Trophoblast cell (in vitro differentiated cells and primary cell): ENCODE measurements at regions not wholly inside any gene's neighbourhood (a gene's known extent, or its start where the extent isn't known, plus 50 kb on each side); places are given as distances from the start of the nearest gene placed in this dataset.

ENCODE experiments used
- DNase-seq, 2 donors: peaks; one replicate each; pipeline ENCODE4 v3.0.0-alpha.2; 2016
- H2AFZ ChIP-seq: 2 replicates; pipeline ENCODE4 v1.6.1; 2013; ENCODE audit warnings: low read length, moderate library complexity, mild to moderate bottlenecking; ENCODE audit not compliant: insufficient read depth, poor library complexity
- H2AK5ac ChIP-seq: 2 replicates; pipeline ENCODE4 v1.6.1; 2013; ENCODE audit warnings: mild to moderate bottlenecking, low read length
- H2BK120ac ChIP-seq: 2 replicates; pipeline ENCODE4 v1.6.1; 2013; ENCODE audit warnings: low read length, mild to moderate bottlenecking, moderate library complexity; ENCODE audit not compliant: insufficient read depth, poor library complexity
- H2BK12ac ChIP-seq: 2 replicates; pipeline ENCODE4 v1.6.1; 2013; ENCODE audit warnings: mild to moderate bottlenecking, low read length, moderate library complexity
- H2BK5ac ChIP-seq: 2 replicates; pipeline ENCODE4 v1.6.1; 2013; ENCODE audit warnings: low read length, low read depth, moderate library complexity, mild to moderate bottlenecking; ENCODE audit not compliant: poor library complexity
- H3K14ac ChIP-seq: 2 replicates; pipeline ENCODE4 v1.6.1; 2013; ENCODE audit warnings: mild to moderate bottlenecking, low read length
- H3K18ac ChIP-seq: 2 replicates; pipeline ENCODE4 v1.6.1; 2013; ENCODE audit warnings: mild to moderate bottlenecking, low read length
- H3K23ac ChIP-seq: 2 replicates; pipeline ENCODE4 v1.6.1; 2013; ENCODE audit warnings: low read length
- H3K27ac ChIP-seq: 2 replicates; pipeline ENCODE4 v1.5.1; 2013; ENCODE audit warnings: low read depth, mild to moderate bottlenecking, inconsistent platforms, low read length, moderate library complexity
- H3K27me3 ChIP-seq: 2 replicates; pipeline ENCODE4 v1.6.1; 2013; ENCODE audit warnings: inconsistent platforms, mild to moderate bottlenecking, low read length, moderate library complexity; ENCODE audit not compliant: insufficient read depth
- H3K36me3 ChIP-seq, 2 experiments: 1 replicate in 1 of 2; 2 replicates in 1 of 2; pipeline ENCODE4 v1.6.1; 2013; ENCODE audit warnings: low read length in 2 of 2, mild to moderate bottlenecking in 2 of 2, moderate library complexity in 1 of 2; ENCODE audit not compliant: insufficient read depth in 2 of 2, control insufficient read depth in 1 of 2
- H3K4ac ChIP-seq: 2 replicates; pipeline ENCODE4 v1.6.1; 2013; ENCODE audit warnings: low read depth, mild to moderate bottlenecking, low read length, moderate library complexity
- H3K4me1 ChIP-seq, 2 experiments: 1 replicate in 1 of 2; 2 replicates in 1 of 2; pipeline ENCODE4 v1.6.1; 2013; ENCODE audit warnings: low read length in 2 of 2, mild to moderate bottlenecking in 2 of 2, moderate library complexity in 1 of 2; ENCODE audit not compliant: insufficient read depth in 2 of 2, control insufficient read depth in 1 of 2
- H3K4me2 ChIP-seq: 2 replicates; pipeline ENCODE4 v1.6.1; 2013; ENCODE audit warnings: inconsistent platforms, mild to moderate bottlenecking, low read length, moderate library complexity
- H3K4me3 ChIP-seq: 2 replicates; pipeline ENCODE4 v1.5.1; 2013; ENCODE audit warnings: mild to moderate bottlenecking, low read depth, low read length, inconsistent platforms
- H3K79me1 ChIP-seq: one replicate; pipeline ENCODE4 v1.6.1; 2013; ENCODE audit warnings: low read length
- H3K79me2 ChIP-seq: 2 replicates; pipeline ENCODE4 v1.6.1; 2013; ENCODE audit warnings: low read length, mild to moderate bottlenecking; ENCODE audit not compliant: control insufficient read depth, insufficient read depth, poor library complexity
- H3K9ac ChIP-seq: 2 replicates; pipeline ENCODE4 v1.6.1; 2013; ENCODE audit warnings: mild to moderate bottlenecking, low read length
- H3K9me3 ChIP-seq: 2 replicates; pipeline ENCODE4 v1.6.1; 2013; ENCODE audit warnings: low read depth, mild to moderate bottlenecking, control low read depth, inconsistent platforms, low read length; ENCODE audit not compliant: insufficient read depth
- H4K12ac ChIP-seq: 2 replicates; pipeline ENCODE4 v1.6.1; 2013; ENCODE audit warnings: low read depth, mild to moderate bottlenecking, low read length, moderate library complexity
- H4K8ac ChIP-seq: 2 replicates; pipeline ENCODE4 v1.6.1; 2013; ENCODE audit warnings: low read depth, mild to moderate bottlenecking, low read length, moderate library complexity
- H4K91ac ChIP-seq: one replicate; pipeline ENCODE4 v1.6.1; 2013; ENCODE audit warnings: low read depth, mild to moderate bottlenecking, low read length, moderate library complexity
- WGBS: extraction: QIAGEN DNeasy Blood & Tissue Kit; methylation state at CpG from one replicate; pipeline ENCODE4 v1.1.7; 2013; ENCODE audit warnings: missing lambda C conversion rate; ENCODE audit not compliant: insufficient read length, insufficient coverage; ENCODE audit errors: extremely low coverage; 5-methylcytosine and 5-hydroxymethylcytosine counted together

GRCh38 chr10:36164556-36165504, 522.7 kb upstream of the FZD8 start:
- Histone ChIP-seq H2BK12ac (no peak overlapping the region), H3K27me3 (no peaks in the 10 kb centered on the region), H4K8ac (no peak overlapping the region), H2AK5ac (no peak overlapping the region), H4K12ac (no peak overlapping the region), H3K4me2 (no peak overlapping the region), H3K36me3 (no peaks in the 10 kb centered on the region), H3K4me3 (no peak overlapping the region), H2AFZ (no peak overlapping the region), H3K27ac (no peak overlapping the region), H3K79me1 (no peaks in the 10 kb centered on the region), H2BK120ac (no peak overlapping the region), H3K4me1 (no peaks in the 10 kb centered on the region), H4K91ac (no peak overlapping the region), H3K23ac (no peak overlapping the region), H3K9ac (no peak overlapping the region), H2BK5ac (no peak overlapping the region), H3K9me3 (no peaks in the 10 kb centered on the region), H3K4ac (no peak overlapping the region), H3K79me2 (no peaks in the 10 kb centered on the region), H3K18ac (no peak overlapping the region), H3K14ac (no peak overlapping the region)
- WGBS = no CpG with 5 or more reads among the region's 4 CpGs
- no peak for DNase-seq

- Histone ChIP-seq H3K79me2 (no peaks in the 10 kb centered on the region), H2AFZ (no peak overlapping the region), H2AK5ac (no peak overlapping the region), H3K9me3 (no peaks in the 10 kb centered on the region), H3K14ac (no peak overlapping the region), H3K9ac (no peak overlapping the region), H3K4ac (no peak overlapping the region), H2BK12ac (no peak overlapping the region), H3K27ac (no peak overlapping the region), H3K79me1 (no peaks in the 10 kb centered on the region), H4K8ac (no peak overlapping the region), H3K27me3 (no peaks in the 10 kb centered on the region), H4K12ac (no peak overlapping the region), H3K36me3 (no peaks in the 10 kb centered on the region), H4K91ac (no peak overlapping the region), H3K18ac (no peak overlapping the region), H3K4me1 (no peaks in the 10 kb centered on the region), H2BK120ac (no peak overlapping the region), H2BK5ac (no peak overlapping the region), H3K4me2 (no peak overlapping the region), H3K23ac (no peak overlapping the region), H3K4me3 (no peak overlapping the region)
- DNase-seq = no peak
- no CpG with 5 or more reads among the region's 2 CpGs for whole genome bisulfite sequencing
Measured at GRCh38 chr10:36163827-36164226, 521.7 kb upstream of the FZD8 start.

- Histone ChIP-seq H3K4me1 (no peaks in the 10 kb centered on the region), H3K4ac (no peak overlapping the region), H3K9me3 (no peaks in the 10 kb centered on the region), H3K14ac (no peak overlapping the region), H4K8ac (no peak overlapping the region), H3K18ac (no peak overlapping the region), H3K4me2 (no peak overlapping the region), H3K9ac (no peak overlapping the region), H3K79me1 (no peaks in the 10 kb centered on the region), H3K79me2 (no peaks in the 10 kb centered on the region), H2BK5ac (no peak overlapping the region), H2AFZ (no peak overlapping the region), H3K36me3 (no peaks in the 10 kb centered on the region), H3K27ac (no peak overlapping the region), H4K91ac (no peak overlapping the region), H3K4me3 (no peak overlapping the region), H2BK120ac (no peak overlapping the region), H3K23ac (no peak overlapping the region), H3K27me3 (no peaks in the 10 kb centered on the region), H2AK5ac (no peak overlapping the region), H2BK12ac (no peak overlapping the region), H4K12ac (no peak overlapping the region)
- no CpG with 5 or more reads among the region's 3 CpGs for WGBS
- DNase-seq = no peak
Measured at GRCh38 chr10:36157486-36157885, 515.4 kb upstream of the FZD8 start.

DNA sequence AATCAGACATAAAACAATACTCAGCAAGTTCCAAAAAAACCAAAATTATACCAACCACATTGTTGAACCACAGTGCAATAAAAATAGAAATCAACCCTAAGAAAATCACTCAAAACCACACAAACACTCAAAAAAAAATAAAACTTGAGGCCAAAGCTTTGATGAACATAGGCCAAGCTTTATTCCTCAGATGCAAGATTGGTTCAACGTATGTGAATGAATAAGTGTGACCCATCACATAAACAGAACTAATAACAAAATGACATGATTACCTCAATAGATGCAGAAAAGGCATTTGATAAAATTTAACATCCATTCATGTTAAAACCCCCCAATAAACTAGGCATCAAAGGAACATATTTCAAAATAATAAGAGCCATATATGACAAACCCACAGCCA, 506.1 kb upstream of the FZD8 start:
- Histone ChIP-seq H2AFZ (no peak overlapping the region), H3K4me1 (no peaks in the 10 kb centered on the region), H3K79me2 (no peaks in the 10 kb centered on the region), H2AK5ac (no peak overlapping the region), H4K8ac (no peak overlapping the region), H2BK5ac (no peak overlapping the region), H3K4me3 (no peak overlapping the region), H3K18ac (no peak overlapping the region), H3K27me3 (no peaks in the 10 kb centered on the region), H4K12ac (no peak overlapping the region), H3K4me2 (no peak overlapping the region), H4K91ac (no peak overlapping the region), H3K9ac (no peak overlapping the region), H2BK12ac (no peak overlapping the region), H3K23ac (no peak overlapping the region), H3K9me3 (no peaks in the 10 kb centered on the region), H3K36me3 (no peaks in the 10 kb centered on the region), H3K27ac (no peak overlapping the region), H3K14ac (no peak overlapping the region), H2BK120ac (no peak overlapping the region), H3K79me1 (no peaks in the 10 kb centered on the region), H3K4ac (no peak overlapping the region)
- no peak for DNase-seq
- WGBS = no CpG with 5 or more reads among the region's 1 CpG
